ENCODE measurements at regions not wholly inside any gene's neighbourhood (a gene's known extent, or its start where the extent isn't known, plus 50 kb on each side); places are given as distances from the start of the nearest gene placed in this dataset.
"Not testable (repeated sequence)": the region's sequence is repeated elsewhere in the genome, so short reads cannot be mapped to it uniquely, and the experiment has no call there.

DNA sequence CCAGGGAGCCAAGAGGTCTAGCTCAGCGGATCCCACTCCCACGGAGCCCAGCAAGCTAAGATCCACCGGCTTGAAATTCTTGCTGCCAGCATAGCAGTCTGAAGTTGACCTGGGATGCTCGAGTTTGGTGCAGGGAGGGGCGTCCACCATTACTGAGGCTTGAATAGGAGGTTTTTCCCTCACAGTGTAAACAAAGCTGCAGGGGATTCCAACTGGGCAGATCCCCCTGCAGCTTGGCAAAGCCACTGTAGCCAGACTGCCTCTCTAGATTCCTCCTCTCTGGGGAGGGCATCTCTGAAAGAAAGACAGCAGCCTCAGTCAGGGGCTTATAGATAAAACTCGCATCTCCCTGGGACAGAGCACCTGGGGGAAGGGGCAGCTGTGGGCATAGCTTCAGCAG lies 118.8 kb upstream of the PRICKLE1 start:
- TF ChIP-seq CBFB (CRISPR knock-in tag; IDR thresholded peaks at IDR 0.05; ENCODE audit: low read depth); USF1 (CRISPR knock-in tag; IDR thresholded peaks at IDR 0.05); KAT7 (CRISPR knock-in tag; IDR thresholded peaks at IDR 0.05; ENCODE audit: borderline replicate concordance); CTCF (IDR thresholded peaks at IDR 0.05); GTF2I (CRISPR knock-in tag; conservative IDR thresholded peaks at IDR 0.05); ZSCAN18 (CRISPR knock-in tag; IDR thresholded peaks at IDR 0.05); GABPB1 (CRISPR knock-in tag; IDR thresholded peaks at IDR 0.05); MYBL2 (CRISPR knock-in tag; IDR thresholded peaks at IDR 0.05): not testable (repeated sequence)
- TF ChIP-seq, protein P1, sequence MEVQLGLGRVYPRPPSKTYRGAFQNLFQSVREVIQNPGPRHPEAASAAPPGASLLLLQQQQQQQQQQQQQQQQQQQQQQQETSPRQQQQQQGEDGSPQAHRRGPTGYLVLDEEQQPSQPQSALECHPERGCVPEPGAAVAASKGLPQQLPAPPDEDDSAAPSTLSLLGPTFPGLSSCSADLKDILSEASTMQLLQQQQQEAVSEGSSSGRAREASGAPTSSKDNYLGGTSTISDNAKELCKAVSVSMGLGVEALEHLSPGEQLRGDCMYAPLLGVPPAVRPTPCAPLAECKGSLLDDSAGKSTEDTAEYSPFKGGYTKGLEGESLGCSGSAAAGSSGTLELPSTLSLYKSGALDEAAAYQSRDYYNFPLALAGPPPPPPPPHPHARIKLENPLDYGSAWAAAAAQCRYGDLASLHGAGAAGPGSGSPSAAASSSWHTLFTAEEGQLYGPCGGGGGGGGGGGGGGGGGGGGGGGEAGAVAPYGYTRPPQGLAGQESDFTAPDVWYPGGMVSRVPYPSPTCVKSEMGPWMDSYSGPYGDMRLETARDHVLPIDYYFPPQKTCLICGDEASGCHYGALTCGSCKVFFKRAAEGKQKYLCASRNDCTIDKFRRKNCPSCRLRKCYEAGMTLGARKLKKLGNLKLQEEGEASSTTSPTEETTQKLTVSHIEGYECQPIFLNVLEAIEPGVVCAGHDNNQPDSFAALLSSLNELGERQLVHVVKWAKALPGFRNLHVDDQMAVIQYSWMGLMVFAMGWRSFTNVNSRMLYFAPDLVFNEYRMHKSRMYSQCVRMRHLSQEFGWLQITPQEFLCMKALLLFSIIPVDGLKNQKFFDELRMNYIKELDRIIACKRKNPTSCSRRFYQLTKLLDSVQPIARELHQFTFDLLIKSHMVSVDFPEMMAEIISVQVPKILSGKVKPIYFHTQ (CRISPR knock-in tag; IDR thresholded peaks at IDR 0.05): not testable (repeated sequence)
- TF ChIP-seq, protein P2, sequence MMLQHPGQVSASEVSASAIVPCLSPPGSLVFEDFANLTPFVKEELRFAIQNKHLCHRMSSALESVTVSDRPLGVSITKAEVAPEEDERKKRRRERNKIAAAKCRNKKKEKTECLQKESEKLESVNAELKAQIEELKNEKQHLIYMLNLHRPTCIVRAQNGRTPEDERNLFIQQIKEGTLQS (CRISPR knock-in tag; conservative IDR thresholded peaks at IDR 0.05): not testable (repeated sequence)

Data from WTC11 (cell line).